OCI-LY3 (cell line): ENCODE measurements at regions not wholly inside any gene's neighbourhood (a gene's known extent, or its start where the extent isn't known, plus 50 kb on each side); places are given as distances from the start of the nearest gene placed in this dataset.

Source experiments
- CTCF ChIP-seq: fragments of 200-600, 300-600 bp; sonication (generic); IDR thresholded peaks from 2 replicates; pipeline ENCODE4 v1.5.1; 2014; ENCODE audit warnings: antibody characterized with exemption, low read length, low read depth
- EZH2phosphoT487 ChIP-seq: fragments of 200-600 bp; shearing (Covaris generic); IDR thresholded peaks from 2 replicates; pipeline ENCODE4 v1.6.1; 2018; ENCODE audit warnings: antibody characterized with exemption, mixed run types, low read depth

DNA sequence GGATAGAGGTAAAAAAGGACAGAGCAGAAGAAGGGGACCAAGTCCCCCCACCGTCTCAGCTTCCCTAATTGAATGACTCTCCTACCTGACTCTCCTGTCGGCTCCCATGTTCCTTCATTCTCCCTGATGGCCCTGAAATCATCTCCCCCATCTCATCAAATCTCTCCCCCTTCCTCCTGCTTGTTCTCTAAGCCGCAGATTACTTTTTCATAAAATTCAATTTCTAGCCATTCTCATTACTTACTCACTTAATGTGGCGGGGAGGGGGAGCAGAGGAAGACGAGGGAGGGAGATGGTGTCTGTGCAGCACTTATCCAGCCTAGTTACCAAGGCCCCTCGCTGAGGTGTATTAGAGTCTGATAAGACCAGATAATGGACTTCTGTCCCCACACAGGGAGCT is 161.5 kb downstream of the CCT6B start:
- no peak for TF ChIP-seq CTCF
- no peak for TF ChIP-seq EZH2phosphoT487
